Gastroesophageal sphincter (tissue), 3 donors: ENCODE measurements at regions not wholly inside any gene's neighbourhood (a gene's known extent, or its start where the extent isn't known, plus 50 kb on each side); places are given as distances from the start of the nearest gene placed in this dataset.

ENCODE experiments used
- CTCF ChIP-seq, 4 experiments: fragments of 200-600 bp in 2 of 4; fragments of 450-650 bp in 2 of 4; sonication (generic) in 1 of 4; IDR thresholded peaks; one replicate each; pipeline ENCODE4 v1.5.1; 2017 to 2019; ENCODE audit warnings: antibody characterized with exemption in 4 of 4, mild to moderate bottlenecking in 2 of 4, moderate library complexity in 2 of 4
- POLR2A ChIP-seq, 2 donors: fragments of 450-650 bp; IDR thresholded peaks; one replicate each; pipeline ENCODE4 v1.6.1; 2017; ENCODE audit warnings: antibody characterized with exemption in 2 of 2, mild to moderate bottlenecking in 2 of 2, moderate library complexity in 1 of 2

- TF ChIP-seq CTCF (IDR thresholded peaks at IDR 0.05) (no peak), POLR2A (IDR thresholded peaks at IDR 0.05) (no peak)
These were observed 1748.6 kb downstream of the BRINP3 start for GRCh38 chr1:188729039-188729438.
